SK-N-SH treated with all-trans-retinoic acid at 6 μM for 48 hours (cell line): ENCODE measurements at regions not wholly inside any gene's neighbourhood (a gene's known extent, or its start where the extent isn't known, plus 50 kb on each side); places are given as distances from the start of the nearest gene placed in this dataset.
"Not testable (repeated sequence)": the region's sequence is repeated elsewhere in the genome, so short reads cannot be mapped to it uniquely, and the experiment has no call there.

Experiments
- ATAC-seq: fragments of 200-7000 bp; cut with Tn5 transposase; 3 replicates; pipeline ENCODE4 v1.9.1; 2020; ENCODE audit warnings: mild to moderate bottlenecking, moderate library complexity
- ARNTL ChIP-seq: fragments of 450-650 bp; formaldehyde crosslinking; IDR thresholded peaks from 2 replicates; pipeline ENCODE4 v1.5.0; 2020; ENCODE audit warnings: low read depth, mild to moderate bottlenecking, moderate library complexity, borderline replicate concordance
- BACH2 ChIP-seq: fragments of 250-450 bp; sonication (Bioruptor Pico); IDR thresholded peaks from 2 replicates; pipeline ENCODE4 v1.9.0; 2021; ENCODE audit warnings: mild to moderate bottlenecking, borderline replicate concordance
- CSDC2 ChIP-seq: fragments of 250-450 bp; sonication (Bioruptor Pico); IDR thresholded peaks from 2 replicates; pipeline ENCODE4 v1.5.0; 2020; ENCODE audit warnings: mild to moderate bottlenecking, moderate library complexity
- ESRRG ChIP-seq: fragments of 250-450 bp; sonication (Bioruptor Pico); IDR thresholded peaks from 2 replicates; pipeline ENCODE4 v1.6.1; 2021; ENCODE audit warnings: mild to moderate bottlenecking
- ISL1 ChIP-seq: fragments of 250-450 bp; sonication (Bioruptor Pico); IDR thresholded peaks from 2 replicates; pipeline ENCODE4 v2.1.2; 2022; ENCODE audit warnings: mild to moderate bottlenecking, moderate library complexity
- OSR1 ChIP-seq: fragments of 250-450 bp; sonication (Bioruptor Pico); IDR thresholded peaks from 2 replicates; pipeline ENCODE4 v1.8.0; 2022; ENCODE audit warnings: moderate library complexity, mild to moderate bottlenecking, inconsistent platforms
- RARB ChIP-seq: fragments of 250-450 bp; sonication (Bioruptor Pico); IDR thresholded peaks from 2 replicates; pipeline ENCODE4 v1.8.0; 2021; ENCODE audit warnings: mild to moderate bottlenecking, moderate library complexity
- SNAI2 ChIP-seq: fragments of 250-450 bp; sonication (Bioruptor Pico); IDR thresholded peaks from 2 replicates; pipeline ENCODE4 v1.5.0; 2020; ENCODE audit warnings: mild to moderate bottlenecking, moderate library complexity
- TCF4 ChIP-seq: fragments of 250-450 bp; sonication (Bioruptor Pico); IDR thresholded peaks from 2 replicates; pipeline ENCODE4 v1.8.0; 2021; ENCODE audit warnings: mild to moderate bottlenecking, moderate library complexity, borderline replicate concordance
- TOX ChIP-seq: fragments of 250-450 bp; sonication (Bioruptor Pico); IDR thresholded peaks from 2 replicates; pipeline ENCODE4 v1.8.0; 2021; ENCODE audit warnings: mild to moderate bottlenecking, moderate library complexity, borderline replicate concordance
- ZC3H10 ChIP-seq: fragments of 250-450 bp; sonication (Bioruptor Pico); IDR thresholded peaks from 2 replicates; pipeline ENCODE4 v1.5.1; 2021; ENCODE audit warnings: mild to moderate bottlenecking, moderate library complexity
- ZFP3 ChIP-seq: fragments of 250-450 bp; sonication (Bioruptor Pico); IDR thresholded peaks from 2 replicates; pipeline ENCODE4 v1.5.0; 2020; ENCODE audit warnings: mild to moderate bottlenecking, moderate library complexity
- ZFP30 ChIP-seq: fragments of 450-650 bp; formaldehyde crosslinking; IDR thresholded peaks from 2 replicates; pipeline ENCODE4 v1.5.0; 2022; ENCODE audit warnings: mild to moderate bottlenecking, moderate library complexity
- ZNF565 ChIP-seq: fragments of 450-650 bp; formaldehyde crosslinking; conservative IDR thresholded peaks from 2 replicates; pipeline ENCODE4 v1.5.0; 2020; ENCODE audit warnings: low read depth, mild to moderate bottlenecking, moderate library complexity
- ZNF70 ChIP-seq: fragments of 450-650 bp; formaldehyde crosslinking; IDR thresholded peaks from 2 replicates; pipeline ENCODE4 v1.5.0; 2020; ENCODE audit warnings: mild to moderate bottlenecking, moderate library complexity
- ZNF8 ChIP-seq: fragments of 450-650 bp; formaldehyde crosslinking; IDR thresholded peaks from 2 replicates; pipeline ENCODE4 v1.5.0; 2020; ENCODE audit warnings: mild to moderate bottlenecking, moderate library complexity
- TF ChIP-seq, protein P1 (sequence below): fragments of 250-450 bp; sonication (Bioruptor Pico); IDR thresholded peaks from 2 replicates; pipeline ENCODE4 v1.5.1; 2020; ENCODE audit warnings: low read depth, mild to moderate bottlenecking, moderate library complexity
- TF ChIP-seq, protein P2 (sequence below): fragments of 250-450 bp; sonication (Bioruptor Pico); IDR thresholded peaks from 2 replicates; pipeline ENCODE4 v1.5.0; 2020; ENCODE audit warnings: mild to moderate bottlenecking, moderate library complexity
- TF ChIP-seq, protein P3 (sequence below): fragments of 250-450 bp; sonication (Bioruptor Pico); IDR thresholded peaks from 2 replicates; pipeline ENCODE4 v1.8.0; 2020; ENCODE audit warnings: mild to moderate bottlenecking, moderate library complexity, borderline replicate concordance
- TF ChIP-seq, protein P4 (sequence below): fragments of 250-450 bp; sonication (Bioruptor Pico); IDR thresholded peaks from 2 replicates; pipeline ENCODE4 v1.5.1; 2021; ENCODE audit warnings: mild to moderate bottlenecking, moderate library complexity
- TF ChIP-seq, protein P5 (sequence below): fragments of 250-450 bp; sonication (Bioruptor Pico); IDR thresholded peaks from 2 replicates; pipeline ENCODE4 v1.8.0; 2021; ENCODE audit warnings: low read depth, mild to moderate bottlenecking, moderate library complexity, borderline replicate concordance

DNA sequence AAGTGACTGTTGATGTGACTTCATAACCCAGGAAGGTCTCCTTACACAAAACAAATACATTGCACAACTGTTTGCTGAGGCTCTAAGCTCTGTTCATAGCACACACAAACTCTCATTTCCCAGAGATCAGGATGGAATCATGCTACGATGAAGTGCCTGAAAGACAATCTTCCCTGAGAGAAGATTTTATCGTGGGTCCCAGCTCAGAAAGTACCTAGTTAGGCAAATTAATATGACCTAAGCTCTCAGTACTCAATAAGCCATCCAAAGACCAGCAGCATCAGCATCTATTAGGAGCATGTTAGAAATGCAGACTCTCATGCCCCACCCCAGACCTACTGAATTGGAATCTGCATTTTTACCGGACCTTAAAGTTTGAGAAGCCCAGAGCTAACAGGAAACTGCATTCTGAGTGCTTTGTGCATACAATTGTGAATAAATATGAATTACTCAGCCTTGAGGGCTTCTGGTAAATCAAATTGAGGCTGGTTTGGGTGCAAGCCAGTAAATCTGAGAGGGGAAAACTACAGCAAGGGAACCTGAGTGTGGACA lies 161.5 kb upstream of the C2CD4B start:
- peak; percentile 74 for ATAC-seq
- no peak for TF ChIP-seq ZNF70 (CRISPR knock-in tag)
- TF ChIP-seq ISL1: peak; percentile 68

DNA sequence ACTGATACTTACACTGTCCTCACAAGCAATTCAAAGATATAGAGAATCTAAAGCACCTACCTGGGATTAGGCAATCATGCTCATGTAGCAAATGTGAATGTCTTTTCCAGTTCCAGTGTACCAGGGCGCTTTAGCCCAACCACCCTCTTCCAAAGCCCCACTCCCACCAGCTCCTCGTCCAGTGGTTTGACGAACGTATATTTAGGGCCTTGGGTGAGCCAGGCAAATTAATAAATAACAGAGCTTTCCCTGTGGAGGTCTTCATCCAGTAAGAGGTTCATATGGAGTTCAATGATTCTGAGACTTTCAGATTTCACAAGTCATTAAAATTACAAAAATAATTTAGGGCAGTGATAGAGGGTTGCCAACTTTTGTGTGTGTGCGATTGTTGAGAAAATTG lies 162.3 kb upstream of the C2CD4B start:
- TF ChIP-seq, protein P1, sequence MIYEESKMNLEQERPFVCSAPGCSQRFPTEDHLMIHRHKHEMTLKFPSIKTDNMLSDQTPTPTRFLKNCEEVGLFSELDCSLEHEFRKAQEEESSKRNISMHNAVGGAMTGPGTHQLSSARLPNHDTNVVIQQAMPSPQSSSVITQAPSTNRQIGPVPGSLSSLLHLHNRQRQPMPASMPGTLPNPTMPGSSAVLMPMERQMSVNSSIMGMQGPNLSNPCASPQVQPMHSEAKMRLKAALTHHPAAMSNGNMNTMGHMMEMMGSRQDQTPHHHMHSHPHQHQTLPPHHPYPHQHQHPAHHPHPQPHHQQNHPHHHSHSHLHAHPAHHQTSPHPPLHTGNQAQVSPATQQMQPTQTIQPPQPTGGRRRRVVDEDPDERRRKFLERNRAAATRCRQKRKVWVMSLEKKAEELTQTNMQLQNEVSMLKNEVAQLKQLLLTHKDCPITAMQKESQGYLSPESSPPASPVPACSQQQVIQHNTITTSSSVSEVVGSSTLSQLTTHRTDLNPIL (CRISPR knock-in tag): no peak
- TF ChIP-seq SNAI2 (CRISPR knock-in tag) (no peak), TCF4 (CRISPR knock-in tag) (no peak), CSDC2 (CRISPR knock-in tag) (no peak), ZNF70 (CRISPR knock-in tag) (no peak), ESRRG (no peak), OSR1 (CRISPR knock-in tag) (no peak), ARNTL (CRISPR knock-in tag) (no peak), TOX (no peak), RARB (CRISPR knock-in tag) (no peak), BACH2 (no peak), ZFP3 (no peak), ZC3H10 (CRISPR knock-in tag) (no peak), ZFP30 (CRISPR knock-in tag) (no peak)
- TF ChIP-seq, protein P2, sequence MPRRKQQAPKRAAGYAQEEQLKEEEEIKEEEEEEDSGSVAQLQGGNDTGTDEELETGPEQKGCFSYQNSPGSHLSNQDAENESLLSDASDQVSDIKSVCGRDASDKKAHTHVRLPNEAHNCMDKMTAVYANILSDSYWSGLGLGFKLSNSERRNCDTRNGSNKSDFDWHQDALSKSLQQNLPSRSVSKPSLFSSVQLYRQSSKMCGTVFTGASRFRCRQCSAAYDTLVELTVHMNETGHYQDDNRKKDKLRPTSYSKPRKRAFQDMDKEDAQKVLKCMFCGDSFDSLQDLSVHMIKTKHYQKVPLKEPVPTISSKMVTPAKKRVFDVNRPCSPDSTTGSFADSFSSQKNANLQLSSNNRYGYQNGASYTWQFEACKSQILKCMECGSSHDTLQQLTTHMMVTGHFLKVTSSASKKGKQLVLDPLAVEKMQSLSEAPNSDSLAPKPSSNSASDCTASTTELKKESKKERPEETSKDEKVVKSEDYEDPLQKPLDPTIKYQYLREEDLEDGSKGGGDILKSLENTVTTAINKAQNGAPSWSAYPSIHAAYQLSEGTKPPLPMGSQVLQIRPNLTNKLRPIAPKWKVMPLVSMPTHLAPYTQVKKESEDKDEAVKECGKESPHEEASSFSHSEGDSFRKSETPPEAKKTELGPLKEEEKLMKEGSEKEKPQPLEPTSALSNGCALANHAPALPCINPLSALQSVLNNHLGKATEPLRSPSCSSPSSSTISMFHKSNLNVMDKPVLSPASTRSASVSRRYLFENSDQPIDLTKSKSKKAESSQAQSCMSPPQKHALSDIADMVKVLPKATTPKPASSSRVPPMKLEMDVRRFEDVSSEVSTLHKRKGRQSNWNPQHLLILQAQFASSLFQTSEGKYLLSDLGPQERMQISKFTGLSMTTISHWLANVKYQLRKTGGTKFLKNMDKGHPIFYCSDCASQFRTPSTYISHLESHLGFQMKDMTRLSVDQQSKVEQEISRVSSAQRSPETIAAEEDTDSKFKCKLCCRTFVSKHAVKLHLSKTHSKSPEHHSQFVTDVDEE: no peak
- TF ChIP-seq, protein P3, sequence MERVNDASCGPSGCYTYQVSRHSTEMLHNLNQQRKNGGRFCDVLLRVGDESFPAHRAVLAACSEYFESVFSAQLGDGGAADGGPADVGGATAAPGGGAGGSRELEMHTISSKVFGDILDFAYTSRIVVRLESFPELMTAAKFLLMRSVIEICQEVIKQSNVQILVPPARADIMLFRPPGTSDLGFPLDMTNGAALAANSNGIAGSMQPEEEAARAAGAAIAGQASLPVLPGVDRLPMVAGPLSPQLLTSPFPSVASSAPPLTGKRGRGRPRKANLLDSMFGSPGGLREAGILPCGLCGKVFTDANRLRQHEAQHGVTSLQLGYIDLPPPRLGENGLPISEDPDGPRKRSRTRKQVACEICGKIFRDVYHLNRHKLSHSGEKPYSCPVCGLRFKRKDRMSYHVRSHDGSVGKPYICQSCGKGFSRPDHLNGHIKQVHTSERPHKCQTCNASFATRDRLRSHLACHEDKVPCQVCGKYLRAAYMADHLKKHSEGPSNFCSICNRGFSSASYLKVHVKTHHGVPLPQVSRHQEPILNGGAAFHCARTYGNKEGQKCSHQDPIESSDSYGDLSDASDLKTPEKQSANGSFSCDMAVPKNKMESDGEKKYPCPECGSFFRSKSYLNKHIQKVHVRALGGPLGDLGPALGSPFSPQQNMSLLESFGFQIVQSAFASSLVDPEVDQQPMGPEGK (CRISPR knock-in tag): no peak
- TF ChIP-seq, protein P4, sequence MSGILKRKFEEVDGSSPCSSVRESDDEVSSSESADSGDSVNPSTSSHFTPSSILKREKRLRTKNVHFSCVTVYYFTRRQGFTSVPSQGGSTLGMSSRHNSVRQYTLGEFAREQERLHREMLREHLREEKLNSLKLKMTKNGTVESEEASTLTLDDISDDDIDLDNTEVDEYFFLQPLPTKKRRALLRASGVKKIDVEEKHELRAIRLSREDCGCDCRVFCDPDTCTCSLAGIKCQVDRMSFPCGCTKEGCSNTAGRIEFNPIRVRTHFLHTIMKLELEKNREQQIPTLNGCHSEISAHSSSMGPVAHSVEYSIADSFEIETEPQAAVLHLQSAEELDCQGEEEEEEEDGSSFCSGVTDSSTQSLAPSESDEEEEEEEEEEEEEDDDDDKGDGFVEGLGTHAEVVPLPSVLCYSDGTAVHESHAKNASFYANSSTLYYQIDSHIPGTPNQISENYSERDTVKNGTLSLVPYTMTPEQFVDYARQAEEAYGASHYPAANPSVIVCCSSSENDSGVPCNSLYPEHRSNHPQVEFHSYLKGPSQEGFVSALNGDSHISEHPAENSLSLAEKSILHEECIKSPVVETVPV (CRISPR knock-in tag): no peak
- TF ChIP-seq, protein P5, sequence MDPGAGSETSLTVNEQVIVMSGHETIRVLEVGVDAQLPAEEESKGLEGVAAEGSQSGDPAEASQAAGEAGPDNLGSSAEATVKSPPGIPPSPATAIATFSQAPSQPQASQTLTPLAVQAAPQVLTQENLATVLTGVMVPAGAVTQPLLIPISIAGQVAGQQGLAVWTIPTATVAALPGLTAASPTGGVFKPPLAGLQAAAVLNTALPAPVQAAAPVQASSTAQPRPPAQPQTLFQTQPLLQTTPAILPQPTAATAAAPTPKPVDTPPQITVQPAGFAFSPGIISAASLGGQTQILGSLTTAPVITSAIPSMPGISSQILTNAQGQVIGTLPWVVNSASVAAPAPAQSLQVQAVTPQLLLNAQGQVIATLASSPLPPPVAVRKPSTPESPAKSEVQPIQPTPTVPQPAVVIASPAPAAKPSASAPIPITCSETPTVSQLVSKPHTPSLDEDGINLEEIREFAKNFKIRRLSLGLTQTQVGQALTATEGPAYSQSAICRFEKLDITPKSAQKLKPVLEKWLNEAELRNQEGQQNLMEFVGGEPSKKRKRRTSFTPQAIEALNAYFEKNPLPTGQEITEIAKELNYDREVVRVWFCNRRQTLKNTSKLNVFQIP: no peak
- no peak for ATAC-seq

DNA sequence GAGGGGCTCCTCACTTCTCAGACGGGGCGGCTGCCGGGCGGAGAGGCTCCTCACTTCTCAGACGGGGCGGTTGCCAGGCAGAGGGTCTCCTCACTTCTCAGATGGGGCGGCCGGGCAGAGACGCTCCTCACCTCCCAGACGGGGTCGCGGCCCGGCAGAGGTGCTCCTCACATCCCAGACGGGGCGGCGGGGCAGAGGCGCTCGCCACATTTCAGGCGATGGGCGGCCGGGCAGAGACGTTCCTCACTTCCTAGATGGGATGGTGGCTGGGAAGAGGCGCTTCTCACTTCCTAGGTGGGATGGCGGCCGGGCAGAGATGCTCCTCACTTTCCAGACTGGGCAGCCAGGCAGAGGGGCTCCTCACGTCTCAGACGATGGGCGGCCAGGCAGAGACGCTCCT lies 167.4 kb upstream of the C2CD4B start:
- ATAC-seq: not testable (repeated sequence)

DNA sequence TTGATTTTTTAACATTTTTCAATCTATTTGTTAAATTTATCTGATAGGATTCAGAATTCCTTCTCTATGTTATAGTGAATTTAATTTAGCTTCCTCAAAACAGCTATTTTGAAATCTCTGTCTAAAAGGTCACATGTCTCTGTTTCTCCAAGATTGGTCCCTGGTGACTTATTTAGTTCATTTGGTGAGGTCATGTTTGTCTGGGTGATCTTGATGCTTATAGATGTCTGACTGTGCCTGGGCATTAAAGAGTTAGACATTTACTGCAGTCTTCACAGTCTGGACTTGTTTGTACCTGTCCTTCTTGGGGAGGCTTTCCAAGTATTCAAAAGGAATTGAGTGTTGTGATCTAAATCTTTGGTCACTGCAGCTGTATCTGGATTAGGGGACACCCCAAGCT lies 169.5 kb upstream of the C2CD4B start:
- no peak for ATAC-seq
- TF ChIP-seq ZNF8: no peak
- no peak for TF ChIP-seq ZNF565 (CRISPR knock-in tag)
- TF ChIP-seq, protein P1 (CRISPR knock-in tag): no peak
- TF ChIP-seq ZFP3: no peak
- no peak for TF ChIP-seq ISL1
- no peak for TF ChIP-seq RARB (CRISPR knock-in tag)
- TF ChIP-seq, protein P2: no peak
- TF ChIP-seq TCF4 (CRISPR knock-in tag): no peak
- no peak for TF ChIP-seq ARNTL (CRISPR knock-in tag)
- TF ChIP-seq, protein P4 (CRISPR knock-in tag): no peak
